Kidney tubule cell (primary cell): ENCODE measurements at regions not wholly inside any gene's neighbourhood (a gene's known extent, or its start where the extent isn't known, plus 50 kb on each side); places are given as distances from the start of the nearest gene placed in this dataset.

Experiments
- DNase-seq: peaks from one replicate; pipeline ENCODE4 v3.0.0-alpha.2; 2018; ENCODE audit warnings: low spot score

DNA sequence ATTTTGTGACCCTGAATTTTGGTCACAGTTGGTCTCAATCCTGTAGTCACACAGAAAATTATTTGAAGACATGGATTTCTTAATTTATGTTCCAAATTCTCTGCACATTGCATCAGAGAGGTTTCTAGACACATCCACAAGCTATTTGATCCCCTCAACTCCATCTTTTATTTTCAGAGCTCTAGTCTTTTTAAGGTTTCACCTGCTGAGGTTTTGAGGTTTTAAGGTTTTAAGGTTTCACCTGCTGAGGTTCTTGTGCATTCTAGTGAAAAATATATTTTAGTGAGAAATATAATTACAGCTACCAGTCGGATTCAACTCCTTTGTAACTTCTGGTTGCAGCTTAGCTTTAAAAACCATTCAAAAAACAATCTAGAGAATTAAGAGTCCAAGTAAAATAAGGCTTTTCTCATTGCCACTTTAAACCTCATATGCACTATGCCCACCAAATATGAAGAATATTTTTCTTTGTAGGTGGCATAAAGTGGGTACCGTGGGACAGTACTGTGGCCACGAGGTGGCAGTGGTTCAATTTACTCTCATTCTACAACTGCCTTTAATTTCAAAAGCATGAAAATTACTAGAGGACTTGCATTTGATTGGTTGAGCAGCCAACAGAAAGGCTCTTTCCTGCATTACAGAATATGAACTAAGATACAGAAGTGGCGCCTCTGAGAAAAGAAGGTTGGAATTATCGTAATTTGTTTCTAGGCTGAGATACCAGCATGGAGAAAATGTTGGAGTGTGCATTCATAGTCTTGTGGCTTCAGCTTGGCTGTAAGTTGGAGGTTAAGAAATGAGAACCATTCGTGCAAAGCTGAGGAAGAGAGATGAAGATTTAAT is 366.5 kb upstream of the OR4E1 start:
- DNase-seq, result peak; percentile 6

GRCh38 chr14:22036541-22037239 is 363.1 kb upstream of the OR4E1 start:
- no peak for DNase-seq

GRCh38 chr14:22026527-22026926 is 352.9 kb upstream of the OR4E1 start:
- peak; percentile 13 for DNase-seq

- DNase-seq, result no peak
Observed at GRCh38 chr14:22025879-22026278, 352.3 kb upstream of the OR4E1 start.

DNA sequence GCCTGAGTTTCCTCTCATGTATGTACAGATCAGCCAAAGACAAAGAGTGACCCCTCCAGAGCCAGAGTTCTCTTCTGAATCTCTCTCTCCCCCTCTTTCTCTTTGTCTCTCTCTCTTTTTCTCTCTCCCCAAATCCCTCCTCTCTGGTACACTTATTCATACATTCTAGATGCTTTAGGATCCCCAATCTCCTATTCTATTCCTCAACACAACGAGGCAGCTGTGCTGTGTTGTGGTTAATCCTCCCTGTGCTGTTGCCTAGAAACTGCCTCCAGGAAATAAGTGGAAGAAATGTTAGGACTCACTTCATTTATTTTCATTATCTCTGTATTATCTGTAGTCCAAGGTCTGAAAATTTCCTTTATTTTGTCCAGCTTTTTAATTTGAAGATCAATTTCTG is 350.5 kb upstream of the OR4E1 start:
- no peak for DNase-seq

- no peak for DNase-seq
Observed at GRCh38 chr14:22018890-22019289, 345.3 kb upstream of the OR4E1 start.

- DNase-seq, result no peak
Observed at GRCh38 chr14:22012452-22012851, 338.8 kb upstream of the OR4E1 start.

- DNase-seq, result no peak
Observed at GRCh38 chr14:22011253-22011642, 337.6 kb upstream of the OR4E1 start.

GRCh38 chr14:22010545-22011252 is 337.1 kb upstream of the OR4E1 start:
- no peak for DNase-seq

DNA sequence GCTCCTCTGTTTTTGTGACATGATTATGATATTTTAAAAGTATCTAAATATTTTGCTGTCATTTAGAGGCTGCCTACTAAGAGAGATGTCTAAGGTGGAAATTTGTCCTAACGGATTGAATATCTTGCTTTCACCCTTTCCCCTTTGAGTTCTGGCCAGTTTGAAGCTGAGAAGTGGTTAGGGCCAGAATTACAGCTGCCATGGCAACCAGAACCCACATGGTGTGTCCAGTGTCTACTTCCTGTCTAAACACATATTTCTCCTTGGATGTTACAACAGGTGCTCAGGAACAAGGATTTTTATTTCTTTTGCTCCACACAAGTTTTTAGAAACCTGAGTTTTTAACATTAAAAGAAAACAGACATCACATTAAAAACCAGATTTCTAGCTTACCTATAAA is 335.1 kb upstream of the OR4E1 start:
- no peak for DNase-seq

GRCh38 chr14:22007784-22008412 is 334.3 kb upstream of the OR4E1 start:
- no peak for DNase-seq

DNA sequence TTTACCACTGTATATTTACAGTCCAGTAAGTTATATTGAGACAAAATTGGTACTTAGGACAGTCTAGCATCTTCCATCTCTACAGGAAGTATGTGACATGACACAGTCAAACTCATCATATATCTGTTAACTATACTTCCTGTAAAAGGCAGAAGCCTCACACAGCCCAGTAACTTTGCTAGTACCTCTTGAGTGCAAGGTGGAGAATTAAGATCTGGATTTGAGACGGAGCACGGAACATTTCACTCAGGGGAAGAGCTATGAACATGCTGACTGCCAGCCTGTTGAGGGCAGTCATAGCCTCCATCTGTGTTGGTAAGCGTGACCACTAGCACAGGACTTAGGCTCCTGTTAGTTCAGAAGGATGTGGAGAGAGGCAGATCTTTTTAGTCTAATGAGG is 333.7 kb upstream of the OR4E1 start:
- DNase-seq, result no peak

- DNase-seq, result no peak
Observed at GRCh38 chr14:22003461-22003860, 329.8 kb upstream of the OR4E1 start.

GRCh38 chr14:22002860-22003284 is 329.3 kb upstream of the OR4E1 start:
- no peak for DNase-seq

DNA sequence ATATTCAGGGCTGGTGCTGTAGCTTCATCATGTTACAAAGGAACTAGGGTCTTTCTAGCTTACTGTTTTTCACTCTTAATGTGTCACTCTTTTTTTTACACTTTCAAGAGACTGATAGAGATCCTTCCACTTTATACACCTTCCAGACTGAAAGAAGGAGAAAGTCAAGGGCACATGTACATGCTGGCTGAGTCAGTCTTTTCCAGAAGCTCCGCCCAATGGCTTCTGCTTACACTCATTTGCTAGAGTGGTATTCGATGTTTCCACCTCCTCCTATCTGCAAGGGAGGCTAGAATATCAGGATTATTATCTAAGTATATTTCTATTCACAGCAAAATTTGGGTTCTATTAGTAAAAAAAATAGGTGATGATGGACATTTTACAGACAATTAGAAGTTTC is 325.8 kb upstream of the OR4E1 start:
- DNase-seq, result no peak

GRCh38 chr14:21997300-21997699 is 323.7 kb upstream of the OR4E1 start:
- peak; percentile 35 for DNase-seq

DNA sequence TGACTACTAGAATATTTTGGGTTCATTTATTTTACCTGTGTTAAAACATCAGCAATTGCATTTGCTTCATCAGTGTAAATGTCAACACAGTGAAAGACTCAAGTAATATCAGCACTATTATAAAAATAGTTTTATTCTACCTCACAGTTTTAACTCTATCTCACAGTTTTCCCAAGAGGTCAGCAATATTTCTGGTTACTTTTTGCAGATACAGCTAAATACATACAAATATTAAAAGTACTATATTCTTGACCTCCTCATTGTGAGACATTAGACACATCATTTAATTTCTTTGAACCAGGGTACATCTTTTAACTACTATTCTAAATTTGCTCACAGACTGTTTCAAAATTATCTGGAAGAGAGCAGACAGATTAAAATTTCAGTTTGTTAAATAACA is 321.7 kb upstream of the OR4E1 start:
- DNase-seq, result no peak

- DNase-seq, result no peak
Observed at GRCh38 chr14:21993837-21994236, 320.2 kb upstream of the OR4E1 start.

DNA sequence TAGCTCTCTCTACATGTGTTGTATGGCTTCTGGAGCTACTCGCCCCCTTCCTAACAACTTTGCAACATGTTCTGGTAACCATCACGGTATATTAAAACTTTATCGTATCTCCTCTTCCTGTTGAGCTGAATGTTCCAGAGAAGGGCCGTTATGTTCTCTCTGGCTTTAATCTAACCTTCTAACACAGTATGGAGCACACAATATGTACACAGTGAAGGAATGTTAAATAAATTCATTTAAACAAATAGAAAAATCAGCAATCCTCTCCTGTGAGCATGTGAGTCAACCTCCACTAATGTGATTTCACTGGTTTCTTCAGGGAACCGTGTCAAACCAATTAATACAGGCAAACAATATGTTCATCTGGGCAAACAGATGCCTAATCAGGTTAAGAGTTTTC is 319.5 kb upstream of the OR4E1 start:
- no peak for DNase-seq

GRCh38 chr14:21991130-21991529 is 317.5 kb upstream of the OR4E1 start:
- no peak for DNase-seq

DNA sequence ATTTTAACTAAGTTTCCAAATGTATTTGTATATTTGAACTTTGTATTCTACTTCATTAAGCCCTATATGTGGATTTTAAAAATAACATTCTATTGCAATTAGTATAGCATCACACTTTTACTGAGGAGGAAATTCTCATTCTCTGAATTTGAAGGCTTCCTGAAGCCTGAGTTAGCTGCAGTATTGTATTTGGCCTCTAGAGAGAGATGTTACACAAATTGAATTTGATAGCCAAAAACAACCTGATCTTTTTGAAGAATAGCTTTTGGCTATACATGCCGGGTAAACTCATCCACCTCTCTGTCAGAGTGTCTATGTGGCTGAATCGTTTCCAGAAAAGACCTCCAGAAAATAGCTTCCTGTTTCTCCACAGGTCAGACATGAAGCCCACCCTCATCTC is 316.5 kb upstream of the OR4E1 start:
- DNase-seq, result no peak

DNA sequence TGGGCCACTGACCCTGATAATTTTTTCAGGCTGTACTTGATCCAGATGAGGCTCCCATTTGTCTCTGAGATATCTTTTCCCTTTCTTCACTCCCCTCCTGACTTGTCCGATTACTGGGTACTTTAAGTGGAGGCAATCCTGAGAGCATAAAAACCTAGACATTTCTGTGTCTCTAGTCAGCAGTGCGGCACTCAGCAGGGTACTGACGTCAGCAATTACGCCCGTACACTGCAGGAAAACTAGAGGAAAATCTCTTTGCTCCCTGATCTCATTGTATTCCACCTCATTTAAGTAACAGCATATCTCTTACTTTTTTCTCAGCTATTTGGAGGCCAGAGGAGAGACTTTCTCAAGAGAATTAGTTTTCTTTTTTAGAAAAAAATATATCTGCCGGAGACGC is 315.5 kb upstream of the OR4E1 start:
- no peak for DNase-seq

DNA sequence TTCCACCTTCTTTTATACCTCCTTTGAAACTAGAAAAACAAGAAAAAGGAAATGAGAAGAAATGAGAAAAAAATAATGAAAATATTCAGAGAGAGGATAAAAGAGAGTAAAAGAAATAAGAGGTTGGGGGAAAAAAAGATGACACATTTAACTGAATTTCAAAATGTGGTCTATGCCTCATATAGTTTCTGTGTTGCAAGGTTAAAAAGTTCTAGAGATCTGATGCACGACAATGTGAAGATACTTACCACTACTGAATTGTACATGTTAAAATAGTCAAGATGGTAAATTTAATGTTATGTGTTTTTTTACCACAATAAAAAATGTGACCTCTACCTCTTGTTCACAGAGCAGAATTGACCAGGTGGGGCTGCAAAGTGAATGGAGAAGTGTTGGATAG is 314.8 kb upstream of the OR4E1 start:
- no peak for DNase-seq
